ENCODE measurements at regions not wholly inside any gene's neighbourhood (a gene's known extent, or its start where the extent isn't known, plus 50 kb on each side); places are given as distances from the start of the nearest gene placed in this dataset.

GRCh38 chr12:69189378-69189978, 49.9 kb upstream of the CPSF6 start:
- TF ChIP-seq REST (IDR thresholded peaks at IDR 0.05; ENCODE audit: insufficient read depth in 1 of 2, low read depth in 2 of 2, low read length in 1 of 2): no peak
- TF ChIP-seq CTCF (IDR thresholded peaks at IDR 0.05): no peak
- no peak for TF ChIP-seq SIN3A (IDR thresholded peaks at IDR 0.05; ENCODE audit: borderline replicate concordance, insufficient read depth, low read depth, low read length)
- no peak for TF ChIP-seq TCF7L2 (IDR thresholded peaks at IDR 0.05; ENCODE audit: low read depth, low read length)
- no peak for TF ChIP-seq POLR2AphosphoS5 (IDR thresholded peaks at IDR 0.05; ENCODE audit: low read depth, low read length)

All from Panc1 (cell line).